ENCODE measurements at regions not wholly inside any gene's neighbourhood (a gene's known extent, or its start where the extent isn't known, plus 50 kb on each side); places are given as distances from the start of the nearest gene placed in this dataset.
A peak's percentile ranks its signal among the peaks of the same experiment; 100 is the strongest.

- intact Hi-C loops (cut with DNase I), result no loop called here
- no peak for DNase-seq
- ATAC-seq, result no peak
- H3K9me3 ChIP-seq, result no peaks in the 10 kb centered on the region
- H3K4me1 ChIP-seq, result peaks cover 4% of the 10 kb centered on the region
- H3K27me3 ChIP-seq, result no peaks in the 10 kb centered on the region
- TF ChIP-seq CTCF (IDR thresholded peaks at IDR 0.05), result no peak
- no peak overlapping the region for H3K27ac ChIP-seq
- no peaks in the 10 kb centered on the region for H3K36me3 ChIP-seq
- H3K4me3 ChIP-seq, result no peak overlapping the region
Observed at GRCh38 chr10:60648761-60649160, 129.5 kb upstream of the CDK1 start.

- intact Hi-C loops (cut with DNase I), result no loop called here
- DNase-seq, result no peak
- peak; percentile 78 for ATAC-seq
Observed at GRCh38 chr10:60646966-60647796, 131.1 kb upstream of the CDK1 start.

GRCh38 chr10:60645980-60646379 lies 132.3 kb upstream of the CDK1 start:
- intact Hi-C loops (cut with DNase I), result no loop called here

More at GRCh38 chr10:60646966-60647796, 131.1 kb upstream of the CDK1 start:
- Histone ChIP-seq H3K36me3 (no peaks in the 10 kb centered on the region), H3K9me3 (no peaks in the 10 kb centered on the region), H3K27ac (no peak overlapping the region), H3K27me3 (no peaks in the 10 kb centered on the region), H3K4me1 (peaks cover 4% of the 10 kb centered on the region), H3K4me3 (no peak overlapping the region)
- peak; percentile 87 for TF ChIP-seq CTCF (IDR thresholded peaks at IDR 0.05)

GRCh38 chr10:60644436-60645130 lies 133.7 kb upstream of the CDK1 start:
- DNase-seq, result no peak
- TF ChIP-seq CTCF (IDR thresholded peaks at IDR 0.05), result no peak
- H3K27me3 ChIP-seq, result no peaks in the 10 kb centered on the region
- H3K4me1 ChIP-seq, result peaks cover 4% of the 10 kb centered on the region
- intact Hi-C loops (cut with DNase I), result no loop called here
- no peak overlapping the region for H3K27ac ChIP-seq
- H3K36me3 ChIP-seq, result no peaks in the 10 kb centered on the region
- no peak overlapping the region for H3K4me3 ChIP-seq
- ATAC-seq, result no peak
- H3K9me3 ChIP-seq, result no peaks in the 10 kb centered on the region

More at GRCh38 chr10:60645980-60646379, 132.3 kb upstream of the CDK1 start:
- Histone ChIP-seq H3K4me1 (peaks cover 4% of the 10 kb centered on the region), H3K27ac (no peak overlapping the region), H3K9me3 (no peaks in the 10 kb centered on the region), H3K27me3 (no peaks in the 10 kb centered on the region), H3K4me3 (no peak overlapping the region), H3K36me3 (no peaks in the 10 kb centered on the region)
- ATAC-seq (peak; percentile 39), DNase-seq (no peak)
- TF ChIP-seq CTCF (IDR thresholded peaks at IDR 0.05), result no peak

GRCh38 chr10:60643874-60644273 lies 134.4 kb upstream of the CDK1 start:
- ATAC-seq, result no peak
- peaks cover 4% of the 10 kb centered on the region for H3K4me1 ChIP-seq

More at GRCh38 chr10:60643874-60644273, 134.4 kb upstream of the CDK1 start:
- no peaks in the 10 kb centered on the region for H3K9me3 ChIP-seq
- TF ChIP-seq CTCF (IDR thresholded peaks at IDR 0.05), result no peak
- intact Hi-C loops (cut with DNase I), result no loop called here
- no peaks in the 10 kb centered on the region for H3K36me3 ChIP-seq
- no peak overlapping the region for H3K27ac ChIP-seq
- no peak for DNase-seq
- no peaks in the 10 kb centered on the region for H3K27me3 ChIP-seq
- H3K4me3 ChIP-seq, result no peak overlapping the region
